WTC11 (cell line): ENCODE measurements at regions not wholly inside any gene's neighbourhood (a gene's known extent, or its start where the extent isn't known, plus 50 kb on each side); places are given as distances from the start of the nearest gene placed in this dataset.

ENCODE experiments used
- ATAC-seq: fragments of 200-7000 bp; cut with Tn5 transposase; 2 replicates; pipeline ENCODE4 v1.10.0; 2021; ENCODE audit warnings: mild to moderate bottlenecking, moderate library complexity
- CTCF ChIA-PET: fragments of 300-600 bp; sonication (Branson Sonifier 250); formaldehyde crosslinking; loops from one replicate; lab custom pipeline; 2021; ENCODE audit warnings: antibody characterized with exemption; lab: Charles Lee
- POLR2A ChIA-PET: fragments of 350-600 bp; sonication (Branson Sonifier 250); formaldehyde crosslinking; loops from one replicate; lab custom pipeline; 2021; ENCODE audit warnings: antibody characterized with exemption; lab: Charles Lee
- DNase-seq: peaks from one replicate; pipeline ENCODE4 v3.0.0; 2021; ENCODE audit warnings: low spot score
- H3K27ac Mint-ChIP-seq: 2 replicates; pipeline ENCODE4 v1.8.0; 2021; ENCODE audit warnings: mixed read lengths
- H3K27me3 Mint-ChIP-seq: 2 replicates; pipeline ENCODE4 v1.8.0; 2021; ENCODE audit warnings: low read depth, mild to moderate bottlenecking, moderate library complexity, mixed read lengths
- H3K36me3 Mint-ChIP-seq: 2 replicates; pipeline ENCODE4 v1.8.0; 2021; ENCODE audit warnings: mixed read lengths
- H3K4me1 Mint-ChIP-seq: 2 replicates; pipeline ENCODE4 v1.8.0; 2022; ENCODE audit warnings: mixed read lengths
- H3K4me3 Mint-ChIP-seq: 2 replicates; pipeline ENCODE4 v1.8.0; 2021; ENCODE audit warnings: mild to moderate bottlenecking, moderate library complexity, mixed read lengths
- H3K9me3 Mint-ChIP-seq: 2 replicates; pipeline ENCODE4 v1.8.0; 2021; ENCODE audit warnings: mixed read lengths
- ATF3 ChIP-seq: sonication (generic); formaldehyde crosslinking; conservative IDR thresholded peaks from 2 replicates; pipeline ENCODE4 v1.8.1; 2022; ENCODE audit warnings: mild to moderate bottlenecking, missing genetic modification reagents
- ATF6 ChIP-seq: sonication (generic); formaldehyde crosslinking; IDR thresholded peaks from 2 replicates; pipeline ENCODE4 v1.8.1; 2023; ENCODE audit warnings: mild to moderate bottlenecking, missing genetic modification reagents
- CBFB ChIP-seq: sonication (generic); formaldehyde crosslinking; IDR thresholded peaks from 2 replicates; pipeline ENCODE4 v1.8.1; 2022; ENCODE audit warnings: mild to moderate bottlenecking, low read depth, missing genetic modification reagents
- GABPB1 ChIP-seq: sonication (generic); formaldehyde crosslinking; IDR thresholded peaks from 2 replicates; pipeline ENCODE4 v1.8.1; 2023; ENCODE audit warnings: mild to moderate bottlenecking, missing genetic modification reagents
- HMGXB4 ChIP-seq: sonication (generic); formaldehyde crosslinking; IDR thresholded peaks from 2 replicates; pipeline ENCODE4 v1.8.1; 2023; ENCODE audit warnings: mild to moderate bottlenecking, moderate library complexity, missing genetic modification reagents
- JAZF1 ChIP-seq: fragments of 250-450 bp; sonication (Bioruptor Pico); IDR thresholded peaks from 2 replicates; pipeline ENCODE4 v1.9.0; 2021; ENCODE audit warnings: moderate library complexity, mild to moderate bottlenecking, inconsistent platforms
- PREB ChIP-seq: sonication (generic); formaldehyde crosslinking; IDR thresholded peaks from 2 replicates; pipeline ENCODE4 v1.8.1; 2022; ENCODE audit warnings: mild to moderate bottlenecking, missing genetic modification reagents, moderate library complexity, borderline replicate concordance
- SMAD3 ChIP-seq: sonication (generic); formaldehyde crosslinking; IDR thresholded peaks from 2 replicates; pipeline ENCODE4 v1.8.0; 2022; ENCODE audit warnings: missing genetic modification reagents, mild to moderate bottlenecking, borderline replicate concordance
- TEAD4 ChIP-seq: sonication (generic); formaldehyde crosslinking; IDR thresholded peaks from 2 replicates; pipeline ENCODE4 v1.8.0; 2022; ENCODE audit warnings: mild to moderate bottlenecking, missing genetic modification reagents
- USF2 ChIP-seq: sonication (generic); formaldehyde crosslinking; IDR thresholded peaks from 2 replicates; pipeline ENCODE4 v1.8.1; 2023; ENCODE audit warnings: mild to moderate bottlenecking, missing genetic modification reagents, moderate library complexity
- ZNF219 ChIP-seq: sonication (generic); formaldehyde crosslinking; IDR thresholded peaks from 2 replicates; pipeline ENCODE4 v1.8.0; 2023; ENCODE audit warnings: missing genetic modification reagents, mild to moderate bottlenecking, borderline replicate concordance
- ZNF396 ChIP-seq: fragments of 250-450 bp; sonication (Bioruptor Pico); IDR thresholded peaks from 2 replicates; pipeline ENCODE4 v1.8.0; 2021; ENCODE audit warnings: mild to moderate bottlenecking, moderate library complexity, borderline replicate concordance
- ZNF416 ChIP-seq: fragments of 250-450 bp; sonication (Bioruptor Pico); IDR thresholded peaks from 2 replicates; pipeline ENCODE4 v1.9.0; 2021; ENCODE audit warnings: mild to moderate bottlenecking, inconsistent platforms
- ZNF423 ChIP-seq: fragments of 250-450 bp; sonication (Bioruptor Pico); IDR thresholded peaks from 2 replicates; pipeline ENCODE4 v2.1.2; 2022; ENCODE audit warnings: mild to moderate bottlenecking, moderate library complexity
- TF ChIP-seq, protein P1 (sequence below): sonication (generic); formaldehyde crosslinking; IDR thresholded peaks from 2 replicates; pipeline ENCODE4 v1.8.1; 2022; ENCODE audit warnings: low read depth, mild to moderate bottlenecking, moderate library complexity, missing genetic modification reagents, borderline replicate concordance
- TF ChIP-seq, protein P2 (sequence below): sonication (generic); formaldehyde crosslinking; IDR thresholded peaks from 2 replicates; pipeline ENCODE4 v1.8.0; 2022; ENCODE audit warnings: mild to moderate bottlenecking, missing genetic modification reagents

DNA sequence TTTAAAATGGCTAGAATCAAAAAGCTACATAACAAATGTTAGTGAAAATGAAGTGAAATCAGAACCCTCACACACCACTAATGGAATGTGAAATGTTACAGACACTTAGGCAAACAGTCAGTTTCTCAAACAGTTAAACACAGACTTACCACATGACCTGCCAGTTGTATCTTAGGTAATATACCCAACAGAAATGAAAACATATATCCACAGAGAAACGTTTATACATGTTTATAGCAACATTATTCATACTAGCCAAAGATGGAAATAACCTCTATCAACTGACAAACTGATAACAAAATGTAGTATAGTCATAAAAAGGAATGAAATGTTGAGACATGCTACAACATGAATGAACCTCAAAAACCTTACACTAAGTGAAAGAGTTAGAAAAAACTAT lies 131.5 kb upstream of the TRPC6 start:
- Mint-ChIP-seq H3K4me3 (no peak overlapping the region), H3K27ac (no peak overlapping the region), H3K9me3 (peaks cover 22% of the 10 kb centered on the region; the same call in 1 of the 2 replicates), H3K4me1 (no peaks in the 10 kb centered on the region), H3K36me3 (no peaks in the 10 kb centered on the region), H3K27me3 (no peaks in the 10 kb centered on the region)
- CTCF ChIA-PET = no interaction called here
- POLR2A ChIA-PET = no interaction called here
- no peak for DNase-seq
- no peak for ATAC-seq
- no peak for TF ChIP-seq PREB (CRISPR knock-in tag)
- no peak for TF ChIP-seq ZNF396
- no peak for TF ChIP-seq CBFB
- no peak for TF ChIP-seq ATF3 (CRISPR knock-in tag)
- no peak for TF ChIP-seq JAZF1 (CRISPR knock-in tag)
- TF ChIP-seq ZNF423 = no peak
- TF ChIP-seq GABPB1 (CRISPR knock-in tag) = no peak
- TF ChIP-seq, protein P1, sequence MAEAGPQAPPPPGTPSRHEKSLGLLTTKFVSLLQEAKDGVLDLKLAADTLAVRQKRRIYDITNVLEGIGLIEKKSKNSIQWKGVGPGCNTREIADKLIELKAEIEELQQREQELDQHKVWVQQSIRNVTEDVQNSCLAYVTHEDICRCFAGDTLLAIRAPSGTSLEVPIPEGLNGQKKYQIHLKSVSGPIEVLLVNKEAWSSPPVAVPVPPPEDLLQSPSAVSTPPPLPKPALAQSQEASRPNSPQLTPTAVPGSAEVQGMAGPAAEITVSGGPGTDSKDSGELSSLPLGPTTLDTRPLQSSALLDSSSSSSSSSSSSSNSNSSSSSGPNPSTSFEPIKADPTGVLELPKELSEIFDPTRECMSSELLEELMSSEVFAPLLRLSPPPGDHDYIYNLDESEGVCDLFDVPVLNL = no peak

DNA sequence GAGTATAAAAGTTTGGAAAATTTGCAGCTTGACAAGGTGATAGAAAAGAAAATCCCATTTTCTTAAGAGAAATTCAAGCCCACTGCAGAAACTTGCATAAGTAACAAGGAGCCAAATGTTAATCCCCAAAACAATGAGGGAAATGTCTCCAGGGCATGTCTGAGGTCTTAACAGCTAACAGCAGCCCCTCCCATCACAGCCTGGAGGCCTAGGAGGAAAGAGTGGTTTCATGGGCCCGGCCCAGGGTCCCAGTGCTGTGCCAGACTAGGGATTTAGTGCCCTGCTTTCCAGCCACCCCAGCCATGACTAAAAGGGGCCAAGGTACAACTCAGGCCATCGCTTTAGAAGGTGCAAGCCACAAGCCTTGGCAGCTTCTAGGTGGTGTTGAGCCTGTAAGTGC lies 123.7 kb upstream of the TRPC6 start:
- Mint-ChIP-seq H3K27me3 (no peaks in the 10 kb centered on the region), H3K4me3 (no peak overlapping the region), H3K27ac (0 out of 2 replicates have a peak overlapping the region, but pooled peaks have one; percentile 79), H3K4me1 (peaks cover 24% of the 10 kb centered on the region), H3K36me3 (no peaks in the 10 kb centered on the region), H3K9me3 (peaks cover 15% of the 10 kb centered on the region)
- DNase-seq (peak; percentile 12), ATAC-seq (peak; percentile 78)
- CTCF ChIA-PET = no interaction called here
- POLR2A ChIA-PET = no interaction called here
- no peak for TF ChIP-seq ZNF416 (CRISPR knock-in tag)
- TF ChIP-seq ATF3 (CRISPR knock-in tag) = no peak
- TF ChIP-seq ATF6 = no peak
- no peak for TF ChIP-seq ZNF423
- TF ChIP-seq SMAD3 (CRISPR knock-in tag) = no peak
- TF ChIP-seq USF2 = no peak
- TF ChIP-seq TEAD4 (CRISPR knock-in tag) = no peak
- TF ChIP-seq HMGXB4 (CRISPR knock-in tag) = no peak
- TF ChIP-seq ZNF219 (CRISPR knock-in tag) = no peak

GRCh38 chr11:101706541-101706940 lies 122.7 kb upstream of the TRPC6 start:
- Mint-ChIP-seq H3K9me3 (peaks cover 14% of the 10 kb centered on the region), H3K27me3 (no peaks in the 10 kb centered on the region), H3K4me3 (no peak overlapping the region), H3K36me3 (no peaks in the 10 kb centered on the region), H3K4me1 (peaks cover 24% of the 10 kb centered on the region), H3K27ac (no peak overlapping the region)
- ChIA-PET POLR2A (no interaction called here), CTCF (no interaction called here)
- no peak for ATAC-seq
- DNase-seq = no peak
- no peak for TF ChIP-seq USF2
- TF ChIP-seq, protein P2, sequence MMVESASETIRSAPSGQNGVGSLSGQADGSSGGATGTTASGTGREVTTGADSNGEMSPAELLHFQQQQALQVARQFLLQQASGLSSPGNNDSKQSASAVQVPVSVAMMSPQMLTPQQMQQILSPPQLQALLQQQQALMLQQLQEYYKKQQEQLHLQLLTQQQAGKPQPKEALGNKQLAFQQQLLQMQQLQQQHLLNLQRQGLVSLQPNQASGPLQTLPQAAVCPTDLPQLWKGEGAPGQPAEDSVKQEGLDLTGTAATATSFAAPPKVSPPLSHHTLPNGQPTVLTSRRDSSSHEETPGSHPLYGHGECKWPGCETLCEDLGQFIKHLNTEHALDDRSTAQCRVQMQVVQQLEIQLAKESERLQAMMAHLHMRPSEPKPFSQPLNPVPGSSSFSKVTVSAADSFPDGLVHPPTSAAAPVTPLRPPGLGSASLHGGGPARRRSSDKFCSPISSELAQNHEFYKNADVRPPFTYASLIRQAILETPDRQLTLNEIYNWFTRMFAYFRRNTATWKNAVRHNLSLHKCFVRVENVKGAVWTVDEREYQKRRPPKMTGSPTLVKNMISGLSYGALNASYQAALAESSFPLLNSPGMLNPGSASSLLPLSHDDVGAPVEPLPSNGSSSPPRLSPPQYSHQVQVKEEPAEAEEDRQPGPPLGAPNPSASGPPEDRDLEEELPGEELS (CRISPR knock-in tag) = no peak
